ENCODE measurements at regions not wholly inside any gene's neighbourhood (a gene's known extent, or its start where the extent isn't known, plus 50 kb on each side); places are given as distances from the start of the nearest gene placed in this dataset.

DNA sequence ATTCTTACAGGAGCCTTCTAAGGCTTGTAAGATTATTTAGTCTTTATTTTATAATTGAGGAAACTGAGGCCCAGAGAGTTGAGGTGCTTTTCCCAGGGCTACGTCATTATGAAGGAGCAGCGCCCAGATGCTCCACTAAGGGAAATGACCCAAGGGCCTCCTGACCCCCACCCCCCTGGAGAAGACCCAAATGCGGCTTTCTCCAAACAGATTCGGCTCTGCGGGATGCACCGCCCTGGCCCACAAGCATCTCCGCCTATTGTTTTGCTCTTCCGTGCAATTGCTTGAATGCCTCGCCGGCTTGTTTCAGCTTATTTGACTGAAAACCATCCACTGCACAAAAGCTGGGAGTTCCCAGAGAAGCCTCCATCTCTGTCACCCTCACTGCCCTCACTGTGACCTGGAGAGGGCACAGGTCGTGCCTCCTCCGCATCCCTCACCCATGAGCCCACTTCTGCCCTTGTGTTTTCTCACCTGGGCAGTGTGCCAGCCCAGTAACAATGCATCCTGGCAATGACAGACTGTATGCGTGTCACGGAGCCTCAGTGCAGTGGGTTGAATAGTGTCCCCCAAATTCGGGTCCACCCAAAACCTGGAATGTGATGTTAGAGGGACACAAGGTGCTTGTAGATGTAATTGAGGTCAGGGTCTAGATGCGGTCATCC, 790.2 kb downstream of the TBC1D22A start:
- H3K4me3 ChIP-seq (ENCODE audit: control insufficient read depth, low read depth, low read length) = no peak overlapping the region
- no peak for DNase-seq (ENCODE audit: low read depth)
- TF ChIP-seq, protein P1, sequence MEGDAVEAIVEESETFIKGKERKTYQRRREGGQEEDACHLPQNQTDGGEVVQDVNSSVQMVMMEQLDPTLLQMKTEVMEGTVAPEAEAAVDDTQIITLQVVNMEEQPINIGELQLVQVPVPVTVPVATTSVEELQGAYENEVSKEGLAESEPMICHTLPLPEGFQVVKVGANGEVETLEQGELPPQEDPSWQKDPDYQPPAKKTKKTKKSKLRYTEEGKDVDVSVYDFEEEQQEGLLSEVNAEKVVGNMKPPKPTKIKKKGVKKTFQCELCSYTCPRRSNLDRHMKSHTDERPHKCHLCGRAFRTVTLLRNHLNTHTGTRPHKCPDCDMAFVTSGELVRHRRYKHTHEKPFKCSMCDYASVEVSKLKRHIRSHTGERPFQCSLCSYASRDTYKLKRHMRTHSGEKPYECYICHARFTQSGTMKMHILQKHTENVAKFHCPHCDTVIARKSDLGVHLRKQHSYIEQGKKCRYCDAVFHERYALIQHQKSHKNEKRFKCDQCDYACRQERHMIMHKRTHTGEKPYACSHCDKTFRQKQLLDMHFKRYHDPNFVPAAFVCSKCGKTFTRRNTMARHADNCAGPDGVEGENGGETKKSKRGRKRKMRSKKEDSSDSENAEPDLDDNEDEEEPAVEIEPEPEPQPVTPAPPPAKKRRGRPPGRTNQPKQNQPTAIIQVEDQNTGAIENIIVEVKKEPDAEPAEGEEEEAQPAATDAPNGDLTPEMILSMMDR (IDR thresholded peaks at IDR 0.05; ENCODE audit: control insufficient read depth, insufficient read depth, low read depth, low read length, missing control alignments) = no peak

DNA sequence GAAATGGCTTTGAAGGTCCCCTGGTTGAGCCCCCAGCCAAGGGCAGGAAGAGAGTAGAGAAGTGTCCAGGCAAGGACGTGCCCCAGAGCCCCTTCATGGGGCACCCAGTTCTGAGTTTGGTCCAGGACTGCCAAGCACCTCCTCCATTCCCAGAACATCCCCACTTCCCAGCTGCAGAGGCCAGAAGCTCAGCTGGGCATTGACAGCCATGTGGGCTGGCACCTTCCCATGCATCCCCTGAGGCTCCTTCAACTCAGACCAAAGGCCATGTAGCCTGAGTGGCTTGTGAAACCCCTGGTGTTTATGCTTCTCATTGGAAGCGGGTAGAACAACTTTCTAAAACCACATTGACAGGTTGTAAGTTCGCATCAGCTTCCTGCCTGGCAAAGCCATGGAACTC, 789.6 kb downstream of the TBC1D22A start:
- TF ChIP-seq, protein P1 (IDR thresholded peaks at IDR 0.05; ENCODE audit: control insufficient read depth, insufficient read depth, low read depth, low read length, missing control alignments) = no peak

DNA sequence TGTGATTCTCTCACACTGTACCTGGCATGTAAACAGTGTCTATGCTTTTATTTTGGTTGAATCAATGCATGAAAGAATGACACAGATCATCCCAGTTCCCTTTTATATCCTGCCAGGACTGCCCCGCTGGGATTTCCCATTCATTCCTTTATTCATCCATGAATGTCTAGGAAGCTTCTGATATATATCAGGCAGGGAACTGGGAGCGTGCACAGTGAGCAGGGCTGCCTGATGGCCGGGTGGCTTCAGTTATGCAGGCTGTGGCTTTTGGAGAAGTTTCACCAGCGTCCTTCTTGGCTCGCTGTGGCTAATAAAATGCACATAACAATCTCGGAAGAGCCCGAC, 789.0 kb downstream of the TBC1D22A start:
- TF ChIP-seq, protein P1 (IDR thresholded peaks at IDR 0.05; ENCODE audit: control insufficient read depth, insufficient read depth, low read depth, low read length, missing control alignments) = no peak
- no peak overlapping the region for H3K4me3 ChIP-seq (ENCODE audit: control insufficient read depth, low read depth, low read length)
- no peak for DNase-seq (ENCODE audit: low read depth)

More for the DNA sequence above, 789.6 kb downstream of the TBC1D22A start:
- H3K4me3 ChIP-seq (ENCODE audit: control insufficient read depth, low read depth, low read length) = no peak overlapping the region
- no peak for DNase-seq (ENCODE audit: low read depth)

GRCh38 chr22:47550524-47551430, 788.3 kb downstream of the TBC1D22A start:
- TF ChIP-seq, protein P1 (IDR thresholded peaks at IDR 0.05; ENCODE audit: control insufficient read depth, insufficient read depth, low read depth, low read length, missing control alignments) = no peak
- no peak overlapping the region for H3K4me3 ChIP-seq (ENCODE audit: control insufficient read depth, low read depth, low read length)
- DNase-seq (ENCODE audit: low read depth) = no peak

DNA sequence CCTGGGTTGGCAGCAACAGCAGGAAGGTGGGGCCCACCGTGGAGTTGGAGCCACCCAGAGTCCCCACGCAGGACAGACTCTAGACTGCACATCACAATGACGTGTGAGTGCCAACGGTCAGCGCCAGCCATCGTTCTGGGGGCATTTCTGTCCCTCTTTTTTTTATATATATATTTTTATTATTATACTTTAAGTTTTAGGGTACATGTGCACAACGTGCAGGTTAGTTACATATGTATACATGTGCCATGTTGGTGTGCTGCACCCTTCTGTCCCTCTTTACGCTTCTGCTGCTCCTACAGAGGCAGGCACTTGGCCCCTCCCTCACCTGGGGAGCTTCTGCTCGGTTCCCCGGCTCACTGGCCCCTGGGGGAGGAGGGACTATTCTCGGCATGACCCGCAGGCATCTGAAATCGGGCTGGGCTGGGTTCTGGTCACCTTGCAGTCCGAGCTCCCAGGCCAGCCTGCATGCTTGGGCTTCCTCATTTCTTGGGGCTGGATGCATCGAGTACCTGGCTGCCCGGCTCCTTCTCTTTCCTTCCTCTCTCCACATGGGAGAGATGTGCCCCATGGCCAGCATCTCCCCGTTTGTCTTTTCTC, 787.4 kb downstream of the TBC1D22A start:
- H3K4me3 ChIP-seq (ENCODE audit: control insufficient read depth, low read depth, low read length) = no peak overlapping the region
- TF ChIP-seq, protein P1 (IDR thresholded peaks at IDR 0.05; ENCODE audit: control insufficient read depth, insufficient read depth, low read depth, low read length, missing control alignments) = no peak
- no peak for DNase-seq (ENCODE audit: low read depth)

- TF ChIP-seq, protein P1 (IDR thresholded peaks at IDR 0.05; ENCODE audit: control insufficient read depth, insufficient read depth, low read depth, low read length, missing control alignments) = no peak
- no peak overlapping the region for H3K4me3 ChIP-seq (ENCODE audit: control insufficient read depth, low read depth, low read length)
- DNase-seq (ENCODE audit: low read depth) = no peak
Observed at GRCh38 chr22:47548953-47549740, 786.7 kb downstream of the TBC1D22A start.

Data from AG09309 (cell line).